ENCODE measurements at regions not wholly inside any gene's neighbourhood (a gene's known extent, or its start where the extent isn't known, plus 50 kb on each side); places are given as distances from the start of the nearest gene placed in this dataset.

DNA sequence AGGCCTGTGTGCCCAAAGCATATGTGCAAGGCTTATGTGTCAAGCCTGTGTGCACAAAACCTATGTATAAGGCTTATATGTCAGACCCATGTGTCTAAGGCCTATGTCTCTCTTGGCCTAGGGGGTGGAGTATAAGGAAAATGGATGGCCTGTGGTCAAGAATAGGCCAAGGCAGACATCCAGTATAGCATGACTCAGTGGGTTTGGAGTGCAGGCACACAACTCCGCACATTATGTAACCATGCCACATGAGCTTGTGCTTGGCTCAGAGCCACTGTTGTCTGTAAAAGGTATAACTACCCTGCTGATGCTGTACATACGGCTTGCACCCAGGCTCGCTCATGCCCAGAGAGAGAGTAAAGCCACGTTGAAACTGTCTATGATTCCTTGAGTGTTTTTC lies 626.4 kb upstream of the NUDT12 start:
- TF ChIP-seq CTCF (IDR thresholded peaks at IDR 0.05) (no peak), EZH2 (IDR thresholded peaks at IDR 0.05; ENCODE audit: borderline replicate concordance, insufficient read depth, low read depth, low read length, poor library complexity, severe bottlenecking) (no peak)
